Mesendoderm (in vitro differentiated cells): ENCODE measurements at regions not wholly inside any gene's neighbourhood (a gene's known extent, or its start where the extent isn't known, plus 50 kb on each side); places are given as distances from the start of the nearest gene placed in this dataset.

Experiments used
- DNase-seq: peaks from one replicate; pipeline ENCODE4 v3.0.0; 2013
- H2AK5ac ChIP-seq: 2 replicates; pipeline ENCODE4 v1.6.1; 2013; ENCODE audit warnings: low read length, inconsistent platforms
- H2BK120ac ChIP-seq: 2 replicates; pipeline ENCODE4 v1.6.1; 2013; ENCODE audit warnings: low read depth, mild to moderate bottlenecking, low read length, moderate library complexity, mixed read lengths
- H2BK15ac ChIP-seq: replicated peaks from 2 replicates; pipeline ENCODE4 v1.6.1; 2013; ENCODE audit warnings: low read depth, mild to moderate bottlenecking, moderate library complexity
- H2BK5ac ChIP-seq: 2 replicates; pipeline ENCODE4 v1.6.1; 2013; ENCODE audit warnings: low read length, inconsistent platforms
- H3K18ac ChIP-seq: 2 replicates; pipeline ENCODE4 v1.6.1; 2013; ENCODE audit warnings: mild to moderate bottlenecking, low read length, mixed read lengths
- H3K23ac ChIP-seq: one replicate; pipeline ENCODE4 v1.6.1; 2013; ENCODE audit warnings: low read length
- H3K27ac ChIP-seq: 2 replicates; pipeline ENCODE4 v1.5.1; 2013; ENCODE audit warnings: low read depth, mild to moderate bottlenecking, inconsistent platforms, low read length, moderate library complexity
- H3K27me3 ChIP-seq: 2 replicates; pipeline ENCODE4 v1.6.1; 2013; ENCODE audit warnings: low read length, control low read depth, mild to moderate bottlenecking, inconsistent platforms; ENCODE audit not compliant: insufficient read depth, poor library complexity
- H3K36me3 ChIP-seq: 2 replicates; pipeline ENCODE4 v1.6.1; 2013; ENCODE audit warnings: low read length, inconsistent platforms; ENCODE audit not compliant: control insufficient read depth, insufficient read depth
- H3K4ac ChIP-seq: one replicate; pipeline ENCODE4 v1.6.1; 2013; ENCODE audit warnings: low read depth, mild to moderate bottlenecking, low read length, moderate library complexity
- H3K4me1 ChIP-seq: 2 replicates; pipeline ENCODE4 v1.6.1; 2013; ENCODE audit warnings: low read depth, low read length, inconsistent platforms; ENCODE audit not compliant: control insufficient read depth
- H3K4me2 ChIP-seq: 2 replicates; pipeline ENCODE4 v1.6.1; 2013; ENCODE audit warnings: low read length
- H3K4me3 ChIP-seq: 2 replicates; pipeline ENCODE4 v1.5.1; 2013; ENCODE audit warnings: mild to moderate bottlenecking, low read length
- H3K56ac ChIP-seq: one replicate; pipeline ENCODE4 v1.6.1; 2013; ENCODE audit warnings: low read length
- H3K79me1 ChIP-seq: 2 replicates; pipeline ENCODE4 v1.6.1; 2013; ENCODE audit warnings: low read length, inconsistent platforms
- H3K79me2 ChIP-seq: 2 replicates; pipeline ENCODE4 v1.6.1; 2013; ENCODE audit warnings: mild to moderate bottlenecking, low read length; ENCODE audit not compliant: control insufficient read depth, insufficient read depth
- H3K9ac ChIP-seq: 2 replicates; pipeline ENCODE4 v1.6.1; 2013; ENCODE audit warnings: low read length, inconsistent platforms
- H4K5ac ChIP-seq: one replicate; pipeline ENCODE4 v1.6.1; 2013; ENCODE audit warnings: low read length
- H4K8ac ChIP-seq: one replicate; pipeline ENCODE4 v1.6.1; 2013; ENCODE audit warnings: low read depth, mild to moderate bottlenecking, control low read depth, low read length, moderate library complexity
- WGBS: extraction: QIAGEN DNeasy Blood & Tissue Kit; methylation state at CpG from one replicate; pipeline ENCODE4 v1.1.7; 2013; ENCODE audit warnings: low lambda C conversion rate, missing lambda C conversion rate; ENCODE audit not compliant: insufficient coverage; ENCODE audit errors: extremely low coverage; 5-methylcytosine and 5-hydroxymethylcytosine counted together

- H3K27ac ChIP-seq, result no peak overlapping the region
- H2BK5ac ChIP-seq, result no peak overlapping the region
- peak; percentile 59 for DNase-seq
- no peak overlapping the region for H3K4ac ChIP-seq
- no peaks in the 10 kb centered on the region for H3K27me3 ChIP-seq
- no peak overlapping the region for H3K9ac ChIP-seq
- no peak overlapping the region for H3K18ac ChIP-seq
- H3K4me2 ChIP-seq, result no peak overlapping the region
- H3K23ac ChIP-seq, result no peak overlapping the region
- no CpG with 5 or more reads among the region's 5 CpGs for WGBS
- no peak overlapping the region for H4K5ac ChIP-seq
- H2AK5ac ChIP-seq, result no peak overlapping the region
- H3K56ac ChIP-seq, result no peak overlapping the region
- no peak overlapping the region for H3K4me3 ChIP-seq
- H3K79me2 ChIP-seq, result no peaks in the 10 kb centered on the region
- no peak overlapping the region for H2BK15ac ChIP-seq
- H2BK120ac ChIP-seq, result no peak overlapping the region
- no peaks in the 10 kb centered on the region for H3K36me3 ChIP-seq
- H4K8ac ChIP-seq, result no peak overlapping the region
- H3K4me1 ChIP-seq, result no peaks in the 10 kb centered on the region
- no peaks in the 10 kb centered on the region for H3K79me1 ChIP-seq
Observed at GRCh38 chr2:144679942-144680341, 160.0 kb upstream of the ZEB2 start.

GRCh38 chr2:144678736-144679135 is 158.8 kb upstream of the ZEB2 start:
- DNase-seq, result no peak
- Histone ChIP-seq H2BK120ac (no peak overlapping the region), H3K9ac (no peak overlapping the region), H4K5ac (no peak overlapping the region), H3K18ac (no peak overlapping the region), H3K27ac (no peak overlapping the region), H4K8ac (no peak overlapping the region), H3K4ac (no peak overlapping the region), H3K79me1 (no peaks in the 10 kb centered on the region), H2BK15ac (no peak overlapping the region), H2AK5ac (no peak overlapping the region), H3K36me3 (no peaks in the 10 kb centered on the region), H3K27me3 (no peaks in the 10 kb centered on the region), H3K79me2 (no peaks in the 10 kb centered on the region), H3K56ac (no peak overlapping the region), H2BK5ac (no peak overlapping the region), H3K23ac (no peak overlapping the region), H3K4me2 (no peak overlapping the region), H3K4me3 (no peak overlapping the region), H3K4me1 (no peaks in the 10 kb centered on the region)
- WGBS, result no CpG with 5 or more reads among the region's 1 CpG

DNA sequence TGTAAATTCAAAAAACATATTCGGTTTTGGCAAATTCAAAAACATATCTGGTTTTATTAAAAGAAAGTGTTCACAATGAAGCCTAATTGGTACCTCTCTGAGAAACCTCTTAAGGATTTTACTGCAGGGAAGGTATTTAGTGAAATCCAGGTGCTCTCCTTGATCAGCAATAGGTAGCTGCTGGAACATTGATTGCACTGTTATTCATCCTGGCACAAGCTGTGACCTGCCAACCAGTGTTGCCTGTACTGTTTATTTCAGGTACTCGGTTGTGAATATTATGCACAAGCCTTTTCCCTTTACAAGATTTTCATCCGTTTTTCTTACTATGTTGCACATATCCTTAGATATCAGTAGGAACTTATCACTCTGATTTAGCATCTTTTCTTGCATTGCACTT is 155.8 kb upstream of the ZEB2 start:
- Histone ChIP-seq H3K23ac (no peak overlapping the region), H3K27ac (no peak overlapping the region), H3K79me1 (no peaks in the 10 kb centered on the region), H3K4me3 (no peak overlapping the region), H3K18ac (no peak overlapping the region), H4K8ac (no peak overlapping the region), H3K79me2 (no peaks in the 10 kb centered on the region), H3K56ac (no peak overlapping the region), H3K4ac (no peak overlapping the region), H3K4me1 (no peaks in the 10 kb centered on the region), H4K5ac (no peak overlapping the region), H3K4me2 (no peak overlapping the region), H2BK120ac (no peak overlapping the region), H2BK5ac (no peak overlapping the region), H3K36me3 (no peaks in the 10 kb centered on the region), H2BK15ac (no peak overlapping the region), H3K27me3 (no peaks in the 10 kb centered on the region), H3K9ac (no peak overlapping the region), H2AK5ac (no peak overlapping the region)
- DNase-seq, result no peak
- WGBS, result no CpG with 5 or more reads among the region's 3 CpGs

DNA sequence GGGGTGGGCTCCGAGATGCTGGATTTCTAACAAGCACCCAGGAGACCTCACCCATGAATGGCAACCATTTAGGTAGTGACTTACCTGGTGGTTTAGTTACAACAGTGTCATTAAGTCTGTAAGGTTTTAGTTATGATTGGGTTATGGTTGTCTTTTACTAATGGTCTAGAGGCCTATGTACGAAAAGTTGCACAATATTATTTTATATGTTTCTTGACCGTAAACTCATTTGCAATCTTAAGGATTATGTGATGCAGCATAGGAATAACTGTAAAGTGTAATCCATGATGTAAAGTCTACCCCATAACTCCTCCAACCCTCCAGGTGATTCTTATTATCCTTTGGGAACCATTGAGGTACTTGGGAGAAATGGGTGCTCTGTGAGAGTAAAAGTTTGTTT is 155.4 kb upstream of the ZEB2 start:
- Histone ChIP-seq H2BK5ac (no peak overlapping the region), H4K5ac (no peak overlapping the region), H3K27me3 (no peaks in the 10 kb centered on the region), H3K18ac (no peak overlapping the region), H3K27ac (no peak overlapping the region), H2BK15ac (no peak overlapping the region), H3K4me1 (no peaks in the 10 kb centered on the region), H3K79me2 (no peaks in the 10 kb centered on the region), H2AK5ac (no peak overlapping the region), H3K4me2 (no peak overlapping the region), H2BK120ac (no peak overlapping the region), H3K9ac (no peak overlapping the region), H3K79me1 (no peaks in the 10 kb centered on the region), H3K4me3 (no peak overlapping the region), H3K36me3 (no peaks in the 10 kb centered on the region), H4K8ac (no peak overlapping the region), H3K56ac (no peak overlapping the region), H3K23ac (no peak overlapping the region), H3K4ac (no peak overlapping the region)
- no CpG with 5 or more reads among the region's 3 CpGs for WGBS
- DNase-seq, result no peak

DNA sequence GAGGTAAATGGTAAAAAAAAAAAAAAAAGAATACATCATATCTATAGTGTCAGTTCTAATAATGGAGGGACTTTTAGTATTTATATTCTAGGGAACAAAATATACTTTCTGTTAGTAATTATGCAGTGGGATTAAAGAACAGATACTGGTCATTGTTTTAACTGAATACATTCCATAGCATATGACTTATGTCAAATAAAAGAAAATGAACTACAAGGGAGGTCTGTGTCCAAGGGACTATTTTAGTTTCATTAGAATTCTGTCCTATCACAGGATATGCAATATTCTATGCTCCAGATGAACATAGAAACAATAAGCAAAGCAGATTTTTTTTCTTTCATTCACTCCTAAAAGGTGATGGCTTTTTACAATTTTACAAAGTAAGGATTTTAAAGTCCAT is 154.2 kb upstream of the ZEB2 start:
- Histone ChIP-seq H3K36me3 (no peaks in the 10 kb centered on the region), H4K5ac (no peak overlapping the region), H3K9ac (no peak overlapping the region), H3K4ac (no peak overlapping the region), H3K4me3 (no peak overlapping the region), H3K18ac (no peak overlapping the region), H2BK5ac (no peak overlapping the region), H4K8ac (no peak overlapping the region), H3K27me3 (no peaks in the 10 kb centered on the region), H3K56ac (no peak overlapping the region), H2BK120ac (no peak overlapping the region), H3K79me2 (no peaks in the 10 kb centered on the region), H2BK15ac (no peak overlapping the region), H3K4me2 (no peak overlapping the region), H3K79me1 (no peaks in the 10 kb centered on the region), H2AK5ac (no peak overlapping the region), H3K4me1 (no peaks in the 10 kb centered on the region), H3K23ac (no peak overlapping the region), H3K27ac (no peak overlapping the region)
- DNase-seq, result no peak

- Histone ChIP-seq H3K79me1 (no peaks in the 10 kb centered on the region), H3K4me1 (no peaks in the 10 kb centered on the region), H3K23ac (no peak overlapping the region), H4K5ac (no peak overlapping the region), H3K56ac (no peak overlapping the region), H3K4me2 (no peak overlapping the region), H3K27me3 (no peaks in the 10 kb centered on the region), H3K18ac (no peak overlapping the region), H2BK5ac (no peak overlapping the region), H2BK15ac (no peak overlapping the region), H4K8ac (no peak overlapping the region), H3K4me3 (no peak overlapping the region), H3K27ac (no peak overlapping the region), H3K79me2 (no peaks in the 10 kb centered on the region), H3K9ac (no peak overlapping the region), H2BK120ac (no peak overlapping the region), H2AK5ac (no peak overlapping the region), H3K4ac (no peak overlapping the region), H3K36me3 (no peaks in the 10 kb centered on the region)
- no CpG with 5 or more reads among the region's 3 CpGs for WGBS
- no peak for DNase-seq
Observed at GRCh38 chr2:144673456-144673855, 153.5 kb upstream of the ZEB2 start.
